Esophagus squamous epithelium (tissue), 4 donors: ENCODE measurements at regions not wholly inside any gene's neighbourhood (a gene's known extent, or its start where the extent isn't known, plus 50 kb on each side); places are given as distances from the start of the nearest gene placed in this dataset.

ENCODE experiments used
- POLR2A ChIP-seq, 4 donors: fragments of 450-650 bp; IDR thresholded peaks; one replicate each; pipeline ENCODE4 v1.6.1; 2017; ENCODE audit warnings: antibody characterized with exemption in 4 of 4, mild to moderate bottlenecking in 4 of 4, moderate library complexity in 3 of 4
- TF ChIP-seq, protein P1 (sequence below), 6 experiments: fragments of 450-650 bp in 4 of 6; fragments of 200-600 bp in 2 of 6; sonication (generic) in 2 of 6; IDR thresholded peaks; one replicate each; pipeline ENCODE4 v1.5.1; 2016 to 2019; ENCODE audit warnings: antibody characterized with exemption in 6 of 6, mild to moderate bottlenecking in 4 of 6, moderate library complexity in 4 of 6

DNA sequence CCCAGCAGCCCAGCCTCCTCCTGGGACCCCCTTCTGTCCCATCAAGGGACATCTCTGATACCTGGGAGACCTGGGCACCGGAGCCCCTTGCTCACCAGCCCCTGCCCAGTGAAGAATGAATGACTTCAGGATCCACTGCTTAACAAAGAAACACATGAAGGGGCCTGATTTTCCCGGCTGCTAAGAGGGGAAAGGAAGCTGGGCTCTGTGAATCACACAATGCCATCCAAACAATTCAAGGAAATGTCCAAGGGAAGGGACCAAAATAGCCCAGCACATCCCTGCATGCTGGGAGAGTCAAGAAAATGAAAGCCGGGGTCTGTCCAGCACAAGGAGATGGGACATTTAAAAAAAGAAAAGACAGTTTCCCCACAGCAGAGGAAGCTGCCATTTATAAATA lies 128.7 kb upstream of the JCAD start:
- TF ChIP-seq, protein P1, sequence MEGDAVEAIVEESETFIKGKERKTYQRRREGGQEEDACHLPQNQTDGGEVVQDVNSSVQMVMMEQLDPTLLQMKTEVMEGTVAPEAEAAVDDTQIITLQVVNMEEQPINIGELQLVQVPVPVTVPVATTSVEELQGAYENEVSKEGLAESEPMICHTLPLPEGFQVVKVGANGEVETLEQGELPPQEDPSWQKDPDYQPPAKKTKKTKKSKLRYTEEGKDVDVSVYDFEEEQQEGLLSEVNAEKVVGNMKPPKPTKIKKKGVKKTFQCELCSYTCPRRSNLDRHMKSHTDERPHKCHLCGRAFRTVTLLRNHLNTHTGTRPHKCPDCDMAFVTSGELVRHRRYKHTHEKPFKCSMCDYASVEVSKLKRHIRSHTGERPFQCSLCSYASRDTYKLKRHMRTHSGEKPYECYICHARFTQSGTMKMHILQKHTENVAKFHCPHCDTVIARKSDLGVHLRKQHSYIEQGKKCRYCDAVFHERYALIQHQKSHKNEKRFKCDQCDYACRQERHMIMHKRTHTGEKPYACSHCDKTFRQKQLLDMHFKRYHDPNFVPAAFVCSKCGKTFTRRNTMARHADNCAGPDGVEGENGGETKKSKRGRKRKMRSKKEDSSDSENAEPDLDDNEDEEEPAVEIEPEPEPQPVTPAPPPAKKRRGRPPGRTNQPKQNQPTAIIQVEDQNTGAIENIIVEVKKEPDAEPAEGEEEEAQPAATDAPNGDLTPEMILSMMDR (IDR thresholded peaks at IDR 0.05): no peak
- no peak for TF ChIP-seq POLR2A (IDR thresholded peaks at IDR 0.05)
